Liver (tissue), 2 donors: ENCODE measurements at regions not wholly inside any gene's neighbourhood (a gene's known extent, or its start where the extent isn't known, plus 50 kb on each side); places are given as distances from the start of the nearest gene placed in this dataset.

Experiments
- JUND ChIP-seq, 2 donors: IDR thresholded peaks; 2 replicates each; pipeline ENCODE4 v1.6.1; 2016; ENCODE audit warnings: antibody characterized with exemption in 2 of 2
- ZBTB33 ChIP-seq: IDR thresholded peaks from 2 replicates; pipeline ENCODE4 v1.6.1; 2016; ENCODE audit warnings: antibody characterized with exemption
- donor health status: healthy.

- TF ChIP-seq ZBTB33 = no peak
- no peak for TF ChIP-seq JUND (IDR thresholded peaks at IDR 0.05)
These were observed 97.4 kb upstream of the UBE2E3 start for GRCh38 chr2:180882959-180883358.
